DOHH2 (cell line): ENCODE measurements at regions not wholly inside any gene's neighbourhood (a gene's known extent, or its start where the extent isn't known, plus 50 kb on each side); places are given as distances from the start of the nearest gene placed in this dataset.

Experiments
- EZH2phosphoT487 ChIP-seq: fragments of 200-600 bp; sonication (generic); IDR thresholded peaks from 2 replicates; pipeline ENCODE4 v1.6.1; 2017; ENCODE audit warnings: borderline replicate concordance, mild to moderate bottlenecking, antibody characterized with exemption, low read length, moderate library complexity, mixed read lengths
- TF ChIP-seq, protein P1 (sequence below): fragments of 200-600 bp; sonication (generic); IDR thresholded peaks from one replicate; pipeline ENCODE4 v1.5.1; 2014; ENCODE audit warnings: antibody characterized with exemption, mild to moderate bottlenecking, low read depth, low read length; ENCODE audit not compliant: poor library complexity, severe bottlenecking

DNA sequence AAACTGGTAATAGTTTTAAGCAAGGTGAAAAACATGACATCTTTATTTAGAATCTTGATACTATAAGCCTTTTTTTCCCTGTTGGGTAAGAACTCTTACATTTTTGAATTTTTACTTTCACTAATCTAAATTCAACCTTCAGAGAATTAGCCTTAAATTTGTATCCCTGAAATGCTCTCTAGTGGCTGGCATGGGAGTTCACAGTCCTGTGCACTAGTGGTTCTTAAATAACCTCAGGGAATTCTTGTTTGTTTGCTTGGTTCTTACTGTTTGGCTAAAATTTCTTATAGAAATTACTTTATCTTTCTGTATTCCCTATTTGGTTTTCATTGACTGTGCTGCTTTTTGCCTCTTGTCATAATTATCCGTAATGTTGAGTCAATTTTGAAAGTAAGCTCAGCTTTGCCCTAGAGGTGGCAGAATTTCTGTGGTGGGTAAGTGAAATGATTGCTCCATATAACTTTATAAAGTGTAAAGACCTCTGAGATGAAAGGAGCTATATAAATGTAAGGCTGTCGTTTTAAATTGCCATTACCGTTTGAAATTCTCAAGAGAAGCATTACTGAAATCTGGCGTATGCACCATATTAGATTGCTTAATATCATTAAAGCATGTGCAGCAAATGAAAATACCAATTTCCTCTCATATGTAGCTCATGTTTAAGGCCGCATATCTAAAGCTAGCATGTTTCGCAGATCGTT is 391.3 kb upstream of the FIGN start:
- TF ChIP-seq, protein P1, sequence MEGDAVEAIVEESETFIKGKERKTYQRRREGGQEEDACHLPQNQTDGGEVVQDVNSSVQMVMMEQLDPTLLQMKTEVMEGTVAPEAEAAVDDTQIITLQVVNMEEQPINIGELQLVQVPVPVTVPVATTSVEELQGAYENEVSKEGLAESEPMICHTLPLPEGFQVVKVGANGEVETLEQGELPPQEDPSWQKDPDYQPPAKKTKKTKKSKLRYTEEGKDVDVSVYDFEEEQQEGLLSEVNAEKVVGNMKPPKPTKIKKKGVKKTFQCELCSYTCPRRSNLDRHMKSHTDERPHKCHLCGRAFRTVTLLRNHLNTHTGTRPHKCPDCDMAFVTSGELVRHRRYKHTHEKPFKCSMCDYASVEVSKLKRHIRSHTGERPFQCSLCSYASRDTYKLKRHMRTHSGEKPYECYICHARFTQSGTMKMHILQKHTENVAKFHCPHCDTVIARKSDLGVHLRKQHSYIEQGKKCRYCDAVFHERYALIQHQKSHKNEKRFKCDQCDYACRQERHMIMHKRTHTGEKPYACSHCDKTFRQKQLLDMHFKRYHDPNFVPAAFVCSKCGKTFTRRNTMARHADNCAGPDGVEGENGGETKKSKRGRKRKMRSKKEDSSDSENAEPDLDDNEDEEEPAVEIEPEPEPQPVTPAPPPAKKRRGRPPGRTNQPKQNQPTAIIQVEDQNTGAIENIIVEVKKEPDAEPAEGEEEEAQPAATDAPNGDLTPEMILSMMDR, result no peak
- TF ChIP-seq EZH2phosphoT487, result no peak
